Naive B cell (primary cell): ENCODE measurements at regions not wholly inside any gene's neighbourhood (a gene's known extent, or its start where the extent isn't known, plus 50 kb on each side); places are given as distances from the start of the nearest gene placed in this dataset.
"Not testable (repeated sequence)": the region's sequence is repeated elsewhere in the genome, so short reads cannot be mapped to it uniquely, and the experiment has no call there.

Experiments used
- ATAC-seq, 2 donors: fragments of 150-1000 bp; cut with Tn5 transposase; 2 replicates each; pipeline ENCODE4 v1.10.0; 2021; ENCODE audit warnings: low read depth in 2 of 2, mild to moderate bottlenecking in 2 of 2, moderate library complexity in 2 of 2
- DNase-seq: peaks from one replicate; pipeline ENCODE4 v3.0.0; 2022
- H3K27ac Mint-ChIP-seq, 6 donors: one replicate each; pipeline ENCODE4 v1.8.0; 2020 to 2022; ENCODE audit warnings: mild to moderate bottlenecking in 6 of 6, mixed read lengths in 6 of 6, moderate library complexity in 5 of 6, inconsistent platforms in 2 of 6
- H3K27me3 Mint-ChIP-seq, 3 donors: one replicate each; pipeline ENCODE4 v1.8.0; 2021 to 2022; ENCODE audit warnings: mixed read lengths in 3 of 3, mild to moderate bottlenecking in 1 of 3
- H3K36me3 Mint-ChIP-seq, 2 donors: one replicate each; pipeline ENCODE4 v1.8.0; 2020 to 2022; ENCODE audit warnings: mixed read lengths in 2 of 2, inconsistent platforms in 1 of 2, mild to moderate bottlenecking in 1 of 2
- H3K4me1 Mint-ChIP-seq, 3 donors: one replicate each; pipeline ENCODE4 v1.8.0; 2020 to 2022; ENCODE audit warnings: mixed read lengths in 3 of 3, inconsistent platforms in 1 of 3, mild to moderate bottlenecking in 1 of 3, moderate library complexity in 1 of 3
- H3K4me3 Mint-ChIP-seq, 8 donors: one replicate each; pipeline ENCODE4 v1.8.0; 2020 to 2022; ENCODE audit warnings: mild to moderate bottlenecking in 8 of 8, mixed read lengths in 8 of 8, moderate library complexity in 8 of 8, inconsistent platforms in 2 of 8
- H3K9me3 Mint-ChIP-seq, 7 donors: one replicate each; pipeline ENCODE4 v1.8.0; 2020 to 2022; ENCODE audit warnings: mixed read lengths in 7 of 7, mild to moderate bottlenecking in 5 of 7, inconsistent platforms in 2 of 7, moderate library complexity in 1 of 7

DNA sequence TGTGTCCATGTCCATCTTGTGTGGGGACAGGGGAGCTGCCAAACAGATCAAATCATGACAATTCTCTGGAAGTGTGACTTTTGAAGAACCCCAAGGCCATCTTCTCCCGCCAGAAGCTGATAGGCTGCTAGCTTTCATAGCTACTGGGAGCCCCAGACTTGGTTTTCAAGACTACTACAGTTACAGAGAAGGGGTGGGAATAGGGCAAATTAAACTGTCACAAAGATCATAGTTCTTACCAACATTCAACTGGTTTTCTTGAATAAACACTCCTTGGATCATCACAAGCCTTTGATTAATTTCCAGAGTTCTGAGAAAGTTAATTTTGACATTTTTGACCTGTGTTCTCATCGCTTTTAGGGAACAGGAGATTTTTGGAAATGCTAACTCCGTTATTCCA is 67.8 kb upstream of the FARP1 start:
- Mint-ChIP-seq H3K4me3 (no peak overlapping the region), H3K36me3 (no peaks in the 10 kb centered on the region), H3K27me3 (no peaks in the 10 kb centered on the region), H3K9me3 (peaks cover 0 to 10% (median 3%) of the 10 kb centered on the region in 7 donors), H3K27ac (no peak overlapping the region), H3K4me1 (no peaks in the 10 kb centered on the region)
- DNase-seq: no peak
- no peak for ATAC-seq

DNA sequence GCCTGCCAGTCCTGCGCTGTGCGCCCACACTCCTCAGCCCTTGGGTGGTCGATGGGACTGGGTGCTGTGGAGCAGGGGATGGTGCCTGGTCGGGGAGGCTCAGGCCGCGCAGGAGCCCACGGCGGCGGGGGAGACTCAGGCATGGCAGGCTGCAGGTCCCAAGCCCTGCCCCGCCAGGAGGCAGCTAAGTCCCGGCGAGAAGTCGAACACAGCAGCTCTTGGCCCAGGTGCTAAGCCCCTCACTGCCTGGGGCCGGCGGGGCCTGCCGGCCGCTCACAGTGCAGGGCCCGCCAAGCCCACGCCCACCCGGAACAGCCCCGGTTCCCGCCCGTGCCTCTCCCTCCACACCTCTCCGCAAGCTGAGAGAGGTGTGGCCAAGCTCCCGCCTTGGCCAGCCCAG is 66.6 kb upstream of the FARP1 start:
- ATAC-seq, DNase-seq, H3K4me1 Mint-ChIP-seq, H3K27me3 Mint-ChIP-seq, H3K36me3 Mint-ChIP-seq, H3K4me3 Mint-ChIP-seq, H3K27ac Mint-ChIP-seq: not testable (repeated sequence)
- H3K9me3 Mint-ChIP-seq: peaks cover 0 to 10% (median 3%) of the 10 kb centered on the region in 7 donors

DNA sequence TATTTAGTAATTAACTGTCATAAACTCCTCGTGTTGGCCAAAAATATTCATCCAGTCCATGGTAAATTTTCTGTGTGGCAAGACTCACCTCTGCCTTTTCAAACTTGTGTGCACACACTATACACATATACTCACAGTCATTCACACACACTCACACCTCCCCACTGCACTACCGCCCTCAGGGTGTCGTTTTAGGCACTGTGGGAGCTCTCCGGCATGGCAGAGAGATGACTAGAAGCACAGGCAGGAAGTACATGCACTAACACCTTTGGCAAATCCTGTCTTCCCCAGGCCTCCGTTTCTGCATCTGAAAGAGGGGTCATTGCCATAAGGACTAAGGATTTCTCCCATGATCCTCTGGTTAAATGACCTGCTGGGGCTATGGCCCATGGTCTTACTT is 62.6 kb upstream of the FARP1 start:
- DNase-seq (no peak), ATAC-seq (no peak)
- Mint-ChIP-seq H3K27ac (no peak overlapping the region), H3K4me1 (no peaks in the 10 kb centered on the region), H3K27me3 (no peaks in the 10 kb centered on the region), H3K36me3 (no peaks in the 10 kb centered on the region), H3K4me3 (peak overlapping the region in 1 of 8 donors; percentile 31), H3K9me3 (peaks cover 0 to 12% (median 4%) of the 10 kb centered on the region in 7 donors)

DNA sequence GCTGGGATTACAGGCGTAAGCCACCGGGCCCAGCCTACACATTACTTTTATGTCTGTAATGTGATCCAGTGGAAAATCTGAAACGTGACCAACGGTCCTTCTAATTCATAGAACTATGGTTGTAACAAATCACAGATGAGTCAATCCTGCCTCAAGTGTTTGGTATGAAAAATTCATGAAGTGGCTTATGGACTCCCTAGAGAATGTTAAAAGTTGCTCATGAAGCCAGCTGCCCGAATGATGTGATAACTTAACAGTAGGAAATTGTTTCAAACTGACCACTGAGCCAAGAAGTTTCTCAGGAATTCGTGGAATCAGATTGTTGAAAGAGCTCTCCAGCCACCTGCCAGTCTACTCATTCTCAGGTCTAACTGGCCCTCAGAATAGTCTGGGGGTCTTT is 59.4 kb upstream of the FARP1 start:
- Mint-ChIP-seq H3K4me3 (no peak overlapping the region), H3K27me3 (no peaks in the 10 kb centered on the region), H3K27ac (no peak overlapping the region), H3K36me3 (no peaks in the 10 kb centered on the region), H3K4me1 (no peaks in the 10 kb centered on the region), H3K9me3 (peaks cover 0 to 6% (median 3%) of the 10 kb centered on the region in 7 donors)
- no peak for DNase-seq
- no peak for ATAC-seq

DNA sequence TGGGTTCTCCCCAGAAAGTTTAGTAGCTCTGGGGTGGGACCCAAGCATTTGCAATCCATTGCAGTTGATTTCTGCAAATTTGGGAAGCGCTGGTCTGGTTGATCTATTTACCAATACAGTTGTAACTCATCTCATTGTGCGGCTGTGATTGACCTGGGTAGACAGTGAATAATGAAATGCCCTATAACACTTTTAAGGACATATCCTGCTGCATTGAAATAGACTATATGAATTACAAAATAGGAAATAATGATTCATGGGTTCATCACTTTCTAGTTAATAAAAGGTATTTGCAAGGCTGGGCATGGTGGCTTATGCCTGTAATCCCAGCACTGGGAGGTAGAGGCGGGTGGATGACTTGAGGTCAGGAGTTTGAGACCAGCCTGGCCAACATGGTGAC is 59.0 kb upstream of the FARP1 start:
- DNase-seq (no peak), ATAC-seq (no peak)
- Mint-ChIP-seq H3K4me1 (no peaks in the 10 kb centered on the region), H3K9me3 (peaks cover 0 to 6% (median 3%) of the 10 kb centered on the region in 7 donors), H3K4me3 (no peak overlapping the region), H3K36me3 (no peaks in the 10 kb centered on the region), H3K27me3 (no peaks in the 10 kb centered on the region), H3K27ac (no peak overlapping the region)

DNA sequence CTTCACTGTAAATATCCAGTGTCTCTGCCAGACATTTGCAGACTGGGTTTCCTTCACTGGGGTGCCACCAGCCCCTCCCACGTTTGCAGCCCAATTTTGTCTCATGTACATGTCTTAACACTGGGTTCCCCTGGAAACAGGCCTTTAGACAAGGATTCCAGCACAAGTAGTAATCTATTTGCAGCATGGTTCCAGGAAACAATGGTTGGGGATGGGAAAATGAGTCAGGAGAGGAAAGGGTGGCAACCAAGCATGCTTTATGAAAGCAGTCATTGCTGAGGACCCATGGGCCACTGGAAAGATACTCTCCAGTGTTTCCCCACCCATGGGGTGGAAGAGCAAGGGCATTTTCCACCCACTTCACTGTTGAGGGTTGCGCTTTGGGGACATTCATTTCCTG is 53.6 kb upstream of the FARP1 start:
- ATAC-seq: no peak
- DNase-seq: no peak
- H3K4me3 Mint-ChIP-seq: no peak overlapping the region
- H3K9me3 Mint-ChIP-seq: peaks cover 5 to 25% (median 12%) of the 10 kb centered on the region in 7 donors
- H3K27ac Mint-ChIP-seq: no peak overlapping the region
- H3K4me1 Mint-ChIP-seq: no peaks in the 10 kb centered on the region
- peaks cover 0 to 5% (median 3%) of the 10 kb centered on the region in 3 donors for H3K27me3 Mint-ChIP-seq
- H3K36me3 Mint-ChIP-seq: peaks cover 0 to 10% of the 10 kb centered on the region in 2 donors

DNA sequence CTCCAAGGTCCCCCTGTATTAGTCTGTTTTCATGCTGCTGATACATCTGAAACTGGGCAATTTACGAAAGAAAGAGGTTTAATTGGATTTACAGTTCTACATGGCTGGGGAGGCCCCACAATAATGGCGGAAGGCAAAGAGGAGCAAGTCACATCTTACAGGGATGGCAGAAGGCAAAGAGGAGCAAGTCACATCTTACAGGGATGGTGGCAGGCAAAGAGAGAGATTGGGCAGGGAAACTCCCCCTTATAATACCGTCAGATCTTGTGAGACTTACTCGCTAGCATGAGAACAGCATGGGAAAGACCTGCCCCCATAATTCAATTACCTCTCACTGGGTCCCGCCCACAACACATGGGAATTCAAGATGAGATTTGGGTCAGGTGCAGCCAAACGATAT is 50.0 kb upstream of the FARP1 start:
- H3K9me3 Mint-ChIP-seq: peaks cover 3 to 25% (median 11%) of the 10 kb centered on the region in 7 donors
- DNase-seq: no peak
- H3K27me3 Mint-ChIP-seq: peaks cover 3 to 14% (median 14%) of the 10 kb centered on the region in 3 donors
- H3K27ac Mint-ChIP-seq: no peak overlapping the region
- no peaks in the 10 kb centered on the region for H3K4me1 Mint-ChIP-seq
- ATAC-seq: no peak
- peaks cover 3 to 10% of the 10 kb centered on the region in 2 donors for H3K36me3 Mint-ChIP-seq
- no peak overlapping the region for H3K4me3 Mint-ChIP-seq
